ENCODE measurements at regions not wholly inside any gene's neighbourhood (a gene's known extent, or its start where the extent isn't known, plus 50 kb on each side); places are given as distances from the start of the nearest gene placed in this dataset.

GRCh38 chr22:22039286-22040074 lies 56.9 kb upstream of the TOP3B start:
- no peak for DNase-seq (ENCODE audit: low read depth in 2 of 2)

GRCh38 chr22:22038178-22038880 lies 55.7 kb upstream of the TOP3B start:
- DNase-seq (ENCODE audit: low read depth in 2 of 2) = no peak

DNA sequence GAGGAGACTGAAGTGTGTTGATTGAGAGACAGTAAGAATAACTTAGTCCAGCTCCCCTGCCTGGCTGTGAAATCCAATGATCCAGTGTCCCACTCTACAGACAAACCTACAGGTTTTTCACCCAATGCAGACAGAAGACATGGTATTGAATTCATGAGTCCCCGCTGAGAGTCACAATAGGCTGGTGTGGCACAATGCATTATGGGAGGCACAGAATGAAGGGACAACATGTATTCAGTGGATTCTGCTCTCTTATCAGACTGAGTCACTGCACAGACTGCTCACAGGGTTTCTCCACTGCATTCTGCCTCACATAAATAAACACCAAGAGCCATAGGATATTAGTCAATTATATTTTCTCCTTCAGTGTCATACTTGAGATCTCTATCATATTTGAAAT lies 55.2 kb upstream of the TOP3B start:
- no peak for DNase-seq (ENCODE audit: low read depth in 2 of 2)

DNA sequence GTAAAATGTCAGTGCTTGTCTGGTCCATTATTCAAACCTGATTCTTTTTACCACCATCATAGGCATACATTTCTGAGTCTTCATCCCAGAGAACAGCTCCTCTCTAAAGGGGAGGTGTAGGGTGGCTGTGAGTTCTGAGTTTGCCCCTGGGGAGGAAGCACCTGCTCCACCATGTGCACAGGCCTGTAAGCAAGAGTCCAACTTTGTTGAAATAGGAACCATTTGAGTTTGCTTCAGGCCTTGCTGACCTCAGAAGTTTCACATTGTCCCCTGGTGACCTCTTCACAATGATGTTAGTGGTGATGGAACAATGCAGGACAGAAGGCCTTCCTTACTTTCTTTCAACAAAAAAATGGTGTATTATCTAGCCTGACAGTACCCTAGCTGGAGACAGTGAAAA lies 54.6 kb upstream of the TOP3B start:
- no peak for DNase-seq (ENCODE audit: low read depth in 2 of 2)

DNA sequence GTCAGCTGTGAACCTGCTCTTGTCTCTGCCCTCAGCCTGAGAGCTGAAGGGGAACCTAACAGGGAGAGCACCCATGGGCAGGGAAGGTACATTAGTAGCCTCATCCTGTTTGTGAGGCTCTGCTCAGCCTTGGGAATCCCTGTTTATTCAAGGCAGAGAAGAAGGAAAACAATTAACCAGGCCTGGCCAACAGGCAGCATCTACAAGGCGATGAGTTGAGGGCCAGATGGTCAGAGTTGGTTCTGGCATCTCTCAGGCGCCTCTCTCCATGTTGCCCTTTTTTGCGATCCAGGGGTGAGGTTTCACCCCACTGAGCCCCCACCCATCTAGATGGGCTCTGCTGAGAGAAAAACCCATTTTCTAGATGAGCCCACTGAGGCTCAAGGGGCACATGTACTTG lies 54.0 kb upstream of the TOP3B start:
- no peak for DNase-seq (ENCODE audit: low read depth in 2 of 2)

DNA sequence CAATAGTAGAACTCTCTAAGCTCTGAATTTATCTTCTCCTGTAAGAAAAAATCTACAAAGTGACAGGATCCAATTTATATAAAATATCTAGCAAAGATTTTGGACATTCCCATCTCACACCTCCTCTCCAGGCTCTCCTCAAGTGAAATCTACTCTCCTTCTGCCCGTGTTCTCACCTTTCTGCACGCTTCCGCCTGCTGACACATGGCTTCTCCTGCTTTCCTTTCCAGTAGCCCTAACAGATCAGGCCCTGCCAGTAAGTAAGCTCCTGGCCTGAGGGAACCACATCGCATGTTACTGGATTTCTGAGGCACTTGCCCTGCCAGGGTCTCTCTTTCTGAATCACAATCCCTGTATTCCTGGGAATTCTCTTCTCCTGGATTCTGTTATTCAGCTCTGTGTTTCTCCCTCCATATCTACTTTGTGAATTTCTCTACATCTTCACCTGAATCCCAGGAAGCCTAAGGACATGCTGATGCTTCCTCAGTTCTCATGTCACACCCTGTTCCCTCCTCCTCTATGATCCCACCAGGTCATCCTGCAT lies 53.3 kb upstream of the TOP3B start:
- DNase-seq (ENCODE audit: low read depth in 2 of 2) = no peak

DNA sequence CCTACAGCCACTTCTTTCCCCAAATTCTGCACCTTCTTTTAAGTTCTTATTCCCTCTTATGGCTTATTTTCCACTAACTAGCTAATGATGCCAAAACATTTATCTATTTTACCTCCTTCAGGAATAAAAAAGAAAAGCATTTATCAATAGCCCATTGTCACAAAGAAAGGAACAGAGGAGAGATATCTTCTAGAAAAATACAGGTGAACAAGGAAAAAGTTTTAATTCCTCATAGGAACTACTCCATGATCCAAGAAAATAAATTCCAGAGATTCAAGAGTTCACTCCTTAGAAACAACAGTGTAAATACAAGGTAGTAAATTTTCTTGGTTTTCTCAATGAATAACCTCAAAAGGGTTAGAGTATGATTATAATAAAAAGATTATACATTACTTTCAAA lies 52.6 kb upstream of the TOP3B start:
- DNase-seq (ENCODE audit: low read depth in 2 of 2) = no peak

GRCh38 chr22:22034469-22035132 lies 52.0 kb upstream of the TOP3B start:
- DNase-seq (ENCODE audit: low read depth in 2 of 2) = no peak

GRCh38 chr22:22033803-22034468 lies 51.3 kb upstream of the TOP3B start:
- no peak for DNase-seq (ENCODE audit: low read depth in 2 of 2)

DNA sequence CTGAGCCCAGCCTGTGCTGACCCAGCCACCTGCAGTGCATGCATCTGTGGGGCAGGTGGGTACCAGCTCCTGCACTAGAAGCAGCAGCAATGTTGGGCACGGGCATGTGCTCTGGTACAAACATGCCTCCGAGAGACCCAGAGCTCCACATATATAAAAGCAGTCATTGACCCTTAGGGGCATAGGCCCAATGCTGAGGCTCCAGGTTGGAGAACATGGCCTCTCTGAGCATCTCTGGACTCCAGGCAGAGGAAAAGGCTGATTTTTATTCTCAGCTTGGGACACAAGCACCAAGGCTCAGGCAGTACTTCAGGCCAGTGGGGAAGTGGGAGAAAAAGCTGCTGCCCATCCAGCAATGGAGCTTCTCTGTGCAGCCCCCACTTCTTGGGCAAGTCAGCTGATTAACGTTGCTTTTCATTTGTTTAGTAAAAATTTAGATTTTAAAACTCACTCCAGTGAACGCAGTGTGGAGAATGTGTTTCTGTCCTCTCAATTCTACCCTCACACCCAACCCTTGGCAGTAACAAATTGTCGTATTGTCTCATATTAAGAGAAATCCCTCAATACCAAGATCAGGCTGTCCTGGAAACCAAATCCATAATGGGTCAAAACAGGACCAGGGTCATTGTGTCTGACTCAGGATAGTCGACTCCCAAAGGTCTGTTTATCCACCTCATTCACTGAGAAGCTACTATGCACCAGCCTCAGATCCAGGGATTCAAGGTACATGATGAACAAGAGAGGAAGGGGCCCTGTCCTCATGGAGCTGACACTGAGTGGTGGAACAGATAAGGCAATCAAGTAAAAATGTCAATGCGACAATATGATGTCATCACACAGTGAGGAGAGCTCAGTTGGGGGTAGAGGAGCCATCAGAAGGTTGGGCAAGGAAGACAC lies 50.6 kb upstream of the TOP3B start:
- DNase-seq (ENCODE audit: low read depth in 2 of 2) = no peak

DNA sequence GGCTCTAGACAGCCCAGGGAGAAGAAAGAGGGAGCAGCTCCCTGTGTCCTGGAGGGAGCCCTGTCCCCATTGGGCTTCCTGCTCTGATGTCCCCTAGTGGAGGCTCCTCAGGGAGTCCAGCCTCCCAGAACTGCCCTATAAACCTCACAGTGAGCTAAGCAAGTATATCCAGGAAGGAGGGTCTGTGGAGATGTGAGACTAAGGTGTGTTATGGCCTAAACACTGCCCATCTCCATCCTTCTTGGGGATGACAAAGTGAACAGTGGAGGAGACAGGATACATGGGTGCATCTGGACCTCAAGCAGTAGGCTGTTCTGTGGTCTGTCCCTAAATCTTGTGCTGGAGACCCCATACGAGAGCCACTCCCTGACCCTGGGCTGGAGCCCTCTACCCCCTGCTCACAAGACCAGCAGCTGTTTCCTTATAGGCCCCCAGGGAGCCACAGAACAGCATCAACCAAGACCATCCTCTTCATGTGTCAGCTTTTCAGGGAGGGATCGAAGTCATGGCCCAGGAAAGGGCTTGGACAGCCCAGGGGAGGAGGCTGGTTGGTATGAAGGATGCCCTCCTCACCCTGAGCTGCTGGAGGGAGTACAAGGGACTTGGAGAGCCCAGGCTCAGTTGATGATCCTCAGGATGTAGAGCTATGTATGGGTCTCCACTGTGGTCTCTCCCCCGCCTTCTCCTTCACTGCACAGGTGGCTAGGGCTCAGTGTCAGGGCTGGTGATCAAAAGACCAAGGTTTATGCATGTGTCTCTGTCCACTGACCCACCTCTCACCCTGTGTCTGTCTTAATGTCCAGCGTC lies 49.7 kb upstream of the TOP3B start:
- no peak for DNase-seq (ENCODE audit: low read depth in 2 of 2)

All from stimulated activated CD8-positive, alpha-beta memory T cell treated with anti-CD3 and anti-CD28 coated beads, Interleukin-2, amount 100 ng/mL, for 48 hours (primary cell).